Erythroblast (primary cell): ENCODE measurements at regions not wholly inside any gene's neighbourhood (a gene's known extent, or its start where the extent isn't known, plus 50 kb on each side); places are given as distances from the start of the nearest gene placed in this dataset.

Experiments
- GATA1 ChIP-seq: IDR thresholded peaks from 2 replicates; pipeline ENCODE4 v1.6.1; 2011; ENCODE audit warnings: low read depth, mild to moderate bottlenecking, control low read depth, low read length, moderate library complexity
- POLR2A ChIP-seq: IDR thresholded peaks from 2 replicates; pipeline ENCODE4 v1.6.1; 2011; ENCODE audit warnings: mild to moderate bottlenecking, low read length

- TF ChIP-seq POLR2A (no peak), GATA1 (no peak)
Observed at GRCh38 chr21:39047046-39047445, 136.2 kb downstream of the PSMG1 start.
